ENCODE measurements at regions not wholly inside any gene's neighbourhood (a gene's known extent, or its start where the extent isn't known, plus 50 kb on each side); places are given as distances from the start of the nearest gene placed in this dataset.

GRCh38 chr4:1541449-1542225 is 135.4 kb upstream of the NKX1-1 start:
- no peak for DNase-seq

GRCh38 chr4:1540601-1541375 is 134.5 kb upstream of the NKX1-1 start:
- no peak for DNase-seq

- DNase-seq = no peak
Measured at GRCh38 chr4:1539859-1540600, 133.8 kb upstream of the NKX1-1 start.

- no peak for DNase-seq
Measured at GRCh38 chr4:1538941-1539772, 132.9 kb upstream of the NKX1-1 start.

GRCh38 chr4:1538096-1538410 is 131.8 kb upstream of the NKX1-1 start:
- DNase-seq = no peak

GRCh38 chr4:1537410-1538095 is 131.3 kb upstream of the NKX1-1 start:
- DNase-seq = no peak

- DNase-seq = no peak
Measured at GRCh38 chr4:1536579-1537409, 130.6 kb upstream of the NKX1-1 start.

GRCh38 chr4:1535926-1536578 is 129.8 kb upstream of the NKX1-1 start:
- DNase-seq = no peak

GRCh38 chr4:1534876-1535526 is 128.8 kb upstream of the NKX1-1 start:
- DNase-seq = no peak

GRCh38 chr4:1534095-1534872 is 128.0 kb upstream of the NKX1-1 start:
- DNase-seq = no peak

GRCh38 chr4:1533501-1534064 is 127.3 kb upstream of the NKX1-1 start:
- no peak for DNase-seq

GRCh38 chr4:1532549-1533395 is 126.5 kb upstream of the NKX1-1 start:
- no peak for DNase-seq

- no peak for DNase-seq
Measured at GRCh38 chr4:1531683-1532548, 125.7 kb upstream of the NKX1-1 start.

GRCh38 chr4:1530356-1530755 is 124.1 kb upstream of the NKX1-1 start:
- no peak for DNase-seq

GRCh38 chr4:1524761-1525160 is 118.5 kb upstream of the NKX1-1 start:
- no peak for DNase-seq

GRCh38 chr4:1523907-1524636 is 117.8 kb upstream of the NKX1-1 start:
- DNase-seq = no peak

All from stimulated activated CD4-positive, alpha-beta T cell treated with anti-CD3 and anti-CD28 coated beads, Interleukin-2, amount 100 ng/mL, for 48 hours (primary cell).